ENCODE measurements at regions not wholly inside any gene's neighbourhood (a gene's known extent, or its start where the extent isn't known, plus 50 kb on each side); places are given as distances from the start of the nearest gene placed in this dataset.

DNA sequence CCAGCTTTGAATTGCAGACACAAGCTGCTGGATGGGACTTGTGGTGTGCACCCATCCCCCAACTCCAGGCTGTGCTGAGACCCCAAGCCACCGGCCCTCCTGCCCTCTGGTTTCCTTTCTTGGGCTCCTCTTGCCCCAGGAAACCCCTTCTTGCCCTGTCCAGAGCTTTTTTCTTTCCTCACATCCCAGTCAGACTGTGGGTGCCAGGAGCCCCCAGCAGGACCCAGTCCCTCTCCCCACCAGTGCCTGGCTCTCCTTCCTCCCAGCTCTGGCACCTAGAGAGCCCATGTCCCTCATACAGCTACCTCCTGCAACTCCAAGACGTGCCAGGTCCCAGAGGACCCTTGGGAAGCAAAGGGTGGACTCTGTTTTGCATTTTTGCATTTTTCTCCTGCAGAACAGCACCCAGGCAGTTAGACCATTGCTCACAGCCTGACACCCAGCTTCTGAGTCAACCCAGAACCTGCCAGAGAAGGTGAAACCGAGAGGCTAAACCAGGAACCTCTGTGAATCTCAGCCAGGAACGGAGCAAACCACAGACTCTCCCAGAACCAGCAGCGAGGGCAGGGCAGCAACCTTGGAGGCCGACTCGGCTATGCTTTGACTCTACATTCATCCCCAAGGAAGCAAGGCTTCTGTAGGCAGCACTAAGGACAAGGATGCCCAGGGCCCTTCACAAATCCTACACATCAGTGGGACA lies 221.1 kb downstream of the ANAPC1 start:
- no peaks in the 10 kb centered on the region for H3K9me3 ChIP-seq
- no peak overlapping the region for H3K4me3 ChIP-seq (replicated peaks in 1 of 3)
- 79 to 87% methylated on average over 6 to 7 of the region's 7 CpGs for WGBS, 2 donors
- TF ChIP-seq, protein P1, sequence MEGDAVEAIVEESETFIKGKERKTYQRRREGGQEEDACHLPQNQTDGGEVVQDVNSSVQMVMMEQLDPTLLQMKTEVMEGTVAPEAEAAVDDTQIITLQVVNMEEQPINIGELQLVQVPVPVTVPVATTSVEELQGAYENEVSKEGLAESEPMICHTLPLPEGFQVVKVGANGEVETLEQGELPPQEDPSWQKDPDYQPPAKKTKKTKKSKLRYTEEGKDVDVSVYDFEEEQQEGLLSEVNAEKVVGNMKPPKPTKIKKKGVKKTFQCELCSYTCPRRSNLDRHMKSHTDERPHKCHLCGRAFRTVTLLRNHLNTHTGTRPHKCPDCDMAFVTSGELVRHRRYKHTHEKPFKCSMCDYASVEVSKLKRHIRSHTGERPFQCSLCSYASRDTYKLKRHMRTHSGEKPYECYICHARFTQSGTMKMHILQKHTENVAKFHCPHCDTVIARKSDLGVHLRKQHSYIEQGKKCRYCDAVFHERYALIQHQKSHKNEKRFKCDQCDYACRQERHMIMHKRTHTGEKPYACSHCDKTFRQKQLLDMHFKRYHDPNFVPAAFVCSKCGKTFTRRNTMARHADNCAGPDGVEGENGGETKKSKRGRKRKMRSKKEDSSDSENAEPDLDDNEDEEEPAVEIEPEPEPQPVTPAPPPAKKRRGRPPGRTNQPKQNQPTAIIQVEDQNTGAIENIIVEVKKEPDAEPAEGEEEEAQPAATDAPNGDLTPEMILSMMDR (IDR thresholded peaks at IDR 0.05) = no peak
- no peak for TF ChIP-seq POLR2A (IDR thresholded peaks at IDR 0.05)
- intact Hi-C loops (cut with DNase I) = loop anchor here (5.0 kb wide), 1 partner anchor 546 kb away; no protein-coding TSS in a partner anchor
- H3K27ac ChIP-seq = no peak overlapping the region
- H3K27me3 ChIP-seq = no peaks in the 10 kb centered on the region
- DNase-seq = no peak
- H3K4me1 ChIP-seq = peaks cover 13 to 39% of the 10 kb centered on the region in 2 donors
- H3K36me3 ChIP-seq = no peaks in the 10 kb centered on the region

DNA sequence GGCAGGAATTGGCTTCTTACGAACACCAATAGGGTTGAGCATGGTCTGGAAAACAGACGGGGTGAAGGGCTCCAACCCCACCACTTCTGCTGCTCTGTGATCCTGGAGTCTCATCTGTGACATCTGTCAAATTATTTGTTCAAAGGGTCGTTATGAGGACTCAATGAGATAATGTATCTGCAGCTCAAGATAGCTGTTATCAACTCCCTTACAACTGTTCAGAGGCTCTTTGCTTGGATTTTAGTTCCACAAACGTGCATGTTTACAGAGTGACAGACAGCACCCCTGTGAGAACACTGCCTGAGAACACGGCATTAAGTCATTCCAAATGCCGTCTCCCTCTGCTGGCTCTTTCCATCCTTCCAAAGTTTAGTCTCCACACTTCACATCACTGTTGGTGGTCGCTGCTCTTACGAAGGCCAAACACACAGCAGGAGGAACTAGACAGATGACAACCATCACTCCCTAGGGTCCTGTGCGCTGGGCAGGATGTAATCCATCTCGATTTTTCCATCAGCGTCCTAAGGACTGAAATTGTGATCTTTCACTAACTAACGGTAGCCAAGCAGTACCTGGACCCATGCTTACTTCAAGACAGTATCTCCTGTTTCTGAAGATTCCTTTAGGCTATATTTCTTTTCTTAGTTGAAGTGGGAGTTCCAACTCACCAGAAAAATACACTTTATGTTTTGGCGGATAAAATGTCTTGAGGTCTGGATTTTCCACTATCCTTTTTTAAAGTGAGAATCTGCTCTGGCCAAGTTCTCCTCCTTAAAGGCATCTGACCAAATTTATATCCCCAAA lies 220.3 kb downstream of the ANAPC1 start:
- no peaks in the 10 kb centered on the region for H3K9me3 ChIP-seq
- H3K36me3 ChIP-seq = no peaks in the 10 kb centered on the region
- DNase-seq = no peak
- TF ChIP-seq POLR2A (IDR thresholded peaks at IDR 0.05) = no peak
- TF ChIP-seq, protein P1 (IDR thresholded peaks at IDR 0.05) = no peak
- intact Hi-C loops (cut with DNase I) = loop anchor here (5.0 kb wide), 1 partner anchor 546 kb away; no protein-coding TSS in a partner anchor
- no peak overlapping the region for H3K27ac ChIP-seq
- no peak overlapping the region for H3K4me3 ChIP-seq (replicated peaks in 1 of 3)
- H3K27me3 ChIP-seq = no peaks in the 10 kb centered on the region
- 74 to 81% methylated on average over 13 of the region's 13 CpGs for WGBS, 2 donors
- H3K4me1 ChIP-seq = peaks cover 13 to 40% of the 10 kb centered on the region in 2 donors

DNA sequence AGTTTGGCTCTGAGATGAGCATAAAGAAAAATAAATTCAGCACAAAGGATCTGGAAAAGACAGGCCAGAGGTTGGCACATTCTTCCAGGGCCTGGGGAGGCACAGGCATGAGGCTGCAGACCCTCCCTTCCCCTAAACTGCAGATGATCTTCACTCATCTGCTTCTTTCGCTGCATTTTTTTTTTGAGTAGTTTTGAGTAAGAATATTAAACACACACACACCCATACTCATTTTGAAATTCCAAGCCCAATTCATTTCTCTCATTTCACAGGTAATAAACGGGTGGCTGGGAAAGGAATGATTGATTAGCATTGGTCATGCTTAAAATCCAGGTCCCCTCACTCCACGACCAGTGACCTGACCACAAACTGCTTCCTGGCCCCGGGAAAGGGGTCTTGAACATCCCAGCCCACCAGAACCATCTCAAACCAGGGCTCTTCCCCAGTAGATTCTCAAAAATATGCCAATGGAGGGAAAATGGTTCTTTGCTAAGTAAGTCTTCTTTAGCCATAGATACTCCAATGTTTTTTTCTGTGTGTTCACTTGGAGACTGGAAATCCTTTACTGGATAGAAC lies 219.6 kb downstream of the ANAPC1 start:
- Histone ChIP-seq H3K4me3 (replicated peaks in 1 of 3) (no peak overlapping the region), H3K9me3 (no peaks in the 10 kb centered on the region), H3K36me3 (no peaks in the 10 kb centered on the region), H3K4me1 (peaks cover 6 to 33% of the 10 kb centered on the region in 2 donors), H3K27ac (no peak overlapping the region), H3K27me3 (no peaks in the 10 kb centered on the region)
- DNase-seq = no peak
- WGBS, 2 donors = 92% methylated on average over 4 of the region's 4 CpGs
- no peak for TF ChIP-seq POLR2A (IDR thresholded peaks at IDR 0.05)
- TF ChIP-seq, protein P1 (IDR thresholded peaks at IDR 0.05) = no peak
- intact Hi-C loops (cut with DNase I) = loop anchor here (5.0 kb wide), 1 partner anchor 547 kb away; no protein-coding TSS in a partner anchor

DNA sequence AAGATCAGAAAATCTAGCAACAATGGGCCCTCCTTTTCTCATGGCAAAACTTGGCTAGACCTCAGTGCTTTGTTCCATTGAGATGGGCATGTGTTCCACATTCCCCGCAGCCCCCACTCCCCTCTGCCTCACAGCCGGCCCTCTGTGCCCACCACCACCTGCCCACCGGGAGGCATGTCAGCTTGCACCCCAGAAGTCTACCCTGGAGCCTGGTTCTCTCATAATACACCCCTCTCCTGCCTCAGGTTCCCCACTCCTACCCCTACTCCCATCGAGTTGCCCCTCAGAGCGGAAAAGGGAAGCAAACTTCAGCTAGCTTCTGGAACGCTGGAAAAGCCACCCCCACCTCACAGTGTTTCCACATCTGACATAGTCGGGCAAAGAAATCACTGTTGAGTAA lies 219.0 kb downstream of the ANAPC1 start:
- TF ChIP-seq, protein P1 (IDR thresholded peaks at IDR 0.05) = no peak
- no peak for TF ChIP-seq POLR2A (IDR thresholded peaks at IDR 0.05)
- WGBS, 2 donors = 94 to 95% methylated on average over 7 of the region's 7 CpGs
- H3K4me3 ChIP-seq (replicated peaks in 1 of 3) = no peak overlapping the region
- no peaks in the 10 kb centered on the region for H3K27me3 ChIP-seq
- no peaks in the 10 kb centered on the region for H3K9me3 ChIP-seq
- no peak overlapping the region for H3K27ac ChIP-seq
- peaks cover 4 to 34% of the 10 kb centered on the region in 2 donors for H3K4me1 ChIP-seq
- no peak for DNase-seq
- intact Hi-C loops (cut with DNase I) = no loop called here
- H3K36me3 ChIP-seq = no peaks in the 10 kb centered on the region

All from thyroid gland (tissue), 4 donors.